Ectodermal cell (in vitro differentiated cells): ENCODE measurements at regions not wholly inside any gene's neighbourhood (a gene's known extent, or its start where the extent isn't known, plus 50 kb on each side); places are given as distances from the start of the nearest gene placed in this dataset.

ENCODE experiments used
- H3K27ac ChIP-seq: 2 replicates; pipeline ENCODE4 v1.7.0; 2013; ENCODE audit warnings: mild to moderate bottlenecking, low read depth, low read length; ENCODE audit not compliant: insufficient read depth, poor library complexity, severe bottlenecking
- H3K27me3 ChIP-seq: 2 replicates; pipeline ENCODE4 v1.7.0; 2013; ENCODE audit warnings: mild to moderate bottlenecking, low read length; ENCODE audit not compliant: insufficient read depth, control insufficient read depth, poor library complexity, severe bottlenecking
- H3K36me3 ChIP-seq: one replicate; pipeline ENCODE4 v1.7.0; 2013; ENCODE audit warnings: low read length; ENCODE audit not compliant: control insufficient read depth, insufficient read depth
- H3K4me1 ChIP-seq: one replicate; pipeline ENCODE4 v1.7.0; 2013; ENCODE audit warnings: low read length; ENCODE audit not compliant: control insufficient read depth, insufficient read depth
- H3K4me3 ChIP-seq: 2 replicates; pipeline ENCODE4 v1.7.0; 2013; ENCODE audit warnings: low read depth, low read length, control low read depth; ENCODE audit not compliant: insufficient read depth
- H3K9me3 ChIP-seq: 2 replicates; pipeline ENCODE4 v1.7.0; 2013; ENCODE audit warnings: mild to moderate bottlenecking, low read length, moderate library complexity; ENCODE audit not compliant: control insufficient read depth
- WGBS, 2 experiments: methylation state at CpG; one replicate each; pipeline ENCODE4 v1.1.7; 2013; ENCODE audit warnings: missing lambda C conversion rate in 2 of 2; 5-methylcytosine and 5-hydroxymethylcytosine counted together

- no peaks in the 10 kb centered on the region for H3K27me3 ChIP-seq
- no peak overlapping the region for H3K27ac ChIP-seq
- H3K36me3 ChIP-seq = no peaks in the 10 kb centered on the region
- H3K4me3 ChIP-seq = no peak overlapping the region
- 93 to 100% methylated on average over 3 of the region's 3 CpGs for WGBS, 2 experiments
- H3K4me1 ChIP-seq = no peaks in the 10 kb centered on the region
- H3K9me3 ChIP-seq = no peaks in the 10 kb centered on the region
Observed at GRCh38 chr10:62453274-62453673, 79.1 kb downstream of the ZNF365 start.

GRCh38 chr10:62454687-62455397, 80.7 kb downstream of the ZNF365 start:
- no peaks in the 10 kb centered on the region for H3K4me1 ChIP-seq
- H3K4me3 ChIP-seq = no peak overlapping the region
- no peak overlapping the region for H3K27ac ChIP-seq
- no peaks in the 10 kb centered on the region for H3K9me3 ChIP-seq
- no peaks in the 10 kb centered on the region for H3K36me3 ChIP-seq
- WGBS, 2 experiments = 89 to 94% methylated on average over 3 of the region's 3 CpGs
- H3K27me3 ChIP-seq = no peaks in the 10 kb centered on the region

- Histone ChIP-seq H3K27ac (no peak overlapping the region), H3K36me3 (no peaks in the 10 kb centered on the region), H3K4me3 (no peak overlapping the region), H3K4me1 (no peaks in the 10 kb centered on the region), H3K27me3 (no peaks in the 10 kb centered on the region), H3K9me3 (no peaks in the 10 kb centered on the region)
- WGBS, 2 experiments = 98 to 100% methylated on average over 5 of the region's 5 CpGs
Observed at GRCh38 chr10:62456611-62457101, 82.5 kb downstream of the ZNF365 start.

GRCh38 chr10:62457196-62457595, 83.0 kb downstream of the ZNF365 start:
- H3K36me3 ChIP-seq = no peaks in the 10 kb centered on the region

GRCh38 chr10:62457598-62457997, 83.4 kb downstream of the ZNF365 start:
- 80 to 87% methylated on average over 1 of the region's 1 CpG for WGBS, 2 experiments

More at GRCh38 chr10:62457196-62457595, 83.0 kb downstream of the ZNF365 start:
- Histone ChIP-seq H3K4me1 (no peaks in the 10 kb centered on the region), H3K4me3 (no peak overlapping the region), H3K9me3 (no peaks in the 10 kb centered on the region), H3K27ac (no peak overlapping the region), H3K27me3 (no peaks in the 10 kb centered on the region)
- 92 to 94% methylated on average over 2 of the region's 2 CpGs for WGBS, 2 experiments

GRCh38 chr10:62459072-62459471, 84.9 kb downstream of the ZNF365 start:
- no peak overlapping the region for H3K27ac ChIP-seq
- H3K4me3 ChIP-seq = no peak overlapping the region
- H3K36me3 ChIP-seq = no peaks in the 10 kb centered on the region
- no peaks in the 10 kb centered on the region for H3K9me3 ChIP-seq
- no peaks in the 10 kb centered on the region for H3K4me1 ChIP-seq
- whole genome bisulfite sequencing, 2 experiments = 80 to 88% methylated on average over 1 of the region's 1 CpG
- H3K27me3 ChIP-seq = no peaks in the 10 kb centered on the region

More at GRCh38 chr10:62457598-62457997, 83.4 kb downstream of the ZNF365 start:
- Histone ChIP-seq H3K27ac (no peak overlapping the region), H3K9me3 (no peaks in the 10 kb centered on the region), H3K36me3 (no peaks in the 10 kb centered on the region), H3K4me3 (no peak overlapping the region), H3K27me3 (no peaks in the 10 kb centered on the region), H3K4me1 (no peaks in the 10 kb centered on the region)

GRCh38 chr10:62459500-62459899, 85.3 kb downstream of the ZNF365 start:
- 83 to 96% methylated on average over 2 to 3 of the region's 3 CpGs for WGBS, 2 experiments
- H3K36me3 ChIP-seq = no peaks in the 10 kb centered on the region
- no peaks in the 10 kb centered on the region for H3K9me3 ChIP-seq
- H3K4me1 ChIP-seq = no peaks in the 10 kb centered on the region
- H3K4me3 ChIP-seq = no peak overlapping the region
- H3K27ac ChIP-seq = no peak overlapping the region
- H3K27me3 ChIP-seq = no peaks in the 10 kb centered on the region

GRCh38 chr10:62460393-62460792, 86.2 kb downstream of the ZNF365 start:
- Histone ChIP-seq H3K36me3 (no peaks in the 10 kb centered on the region), H3K4me3 (no peak overlapping the region), H3K9me3 (no peaks in the 10 kb centered on the region), H3K27me3 (no peaks in the 10 kb centered on the region), H3K4me1 (no peaks in the 10 kb centered on the region), H3K27ac (no peak overlapping the region)
- 90 to 95% methylated on average over 1 of the region's 2 CpGs for WGBS, 2 experiments

- no peak overlapping the region for H3K27ac ChIP-seq
- no peaks in the 10 kb centered on the region for H3K27me3 ChIP-seq
- no peak overlapping the region for H3K4me3 ChIP-seq
- no peaks in the 10 kb centered on the region for H3K4me1 ChIP-seq
- 94 to 96% methylated on average over 8 of the region's 8 CpGs for WGBS, 2 experiments
- H3K9me3 ChIP-seq = no peaks in the 10 kb centered on the region
- no peaks in the 10 kb centered on the region for H3K36me3 ChIP-seq
Observed at GRCh38 chr10:62461120-62461519, 87.0 kb downstream of the ZNF365 start.

- 94 to 100% methylated on average over 1 of the region's 1 CpG for WGBS, 2 experiments
- Histone ChIP-seq H3K27ac (no peak overlapping the region), H3K27me3 (no peaks in the 10 kb centered on the region), H3K9me3 (no peaks in the 10 kb centered on the region), H3K36me3 (no peaks in the 10 kb centered on the region), H3K4me3 (no peak overlapping the region), H3K4me1 (no peaks in the 10 kb centered on the region)
Observed at GRCh38 chr10:62462461-62462860, 88.3 kb downstream of the ZNF365 start.
